ENCODE measurements at regions not wholly inside any gene's neighbourhood (a gene's known extent, or its start where the extent isn't known, plus 50 kb on each side); places are given as distances from the start of the nearest gene placed in this dataset.
"Not testable (repeated sequence)": the region's sequence is repeated elsewhere in the genome, so short reads cannot be mapped to it uniquely, and the experiment has no call there.

GRCh38 chr6:133788556-133788955 lies 100.4 kb upstream of the TCF21 start:
- no peak overlapping the region for H2AFZ ChIP-seq (ENCODE audit: low read length)
- no peak for DNase-seq (ENCODE audit: insufficient read length, low spot score, missing footprints)
- no peak overlapping the region for H3K27ac ChIP-seq (ENCODE audit: low read depth, low read length)
- H3K4me1 ChIP-seq (ENCODE audit: insufficient read depth, low read length) = no peaks in the 10 kb centered on the region
- H4K20me1 ChIP-seq (ENCODE audit: insufficient read depth, low read length) = no peaks in the 10 kb centered on the region
- no peak for TF ChIP-seq CTCF (IDR thresholded peaks at IDR 0.05; ENCODE audit: extremely low read depth, low read depth, low read length)
- no peaks in the 10 kb centered on the region for H3K36me3 ChIP-seq (ENCODE audit: insufficient read depth, low read length)
- H3K27me3 ChIP-seq (ENCODE audit: insufficient read depth, low read length) = no peaks in the 10 kb centered on the region
- no peaks in the 10 kb centered on the region for H3K79me2 ChIP-seq (ENCODE audit: insufficient read depth, low read length)
- H3K4me2 ChIP-seq (ENCODE audit: insufficient read depth, low read length) = no peak overlapping the region
- H3K9me3 ChIP-seq (ENCODE audit: low read depth, low read length) = no peaks in the 10 kb centered on the region
- H3K4me3 ChIP-seq (ENCODE audit: insufficient read depth, low read length) = no peak overlapping the region

GRCh38 chr6:133789449-133789848 lies 99.5 kb upstream of the TCF21 start:
- H4K20me1 ChIP-seq (ENCODE audit: insufficient read depth, low read length); H3K4me1 ChIP-seq (ENCODE audit: insufficient read depth, low read length); DNase-seq (ENCODE audit: insufficient read length, low spot score, missing footprints); H3K4me3 ChIP-seq (ENCODE audit: insufficient read depth, low read length); H3K36me3 ChIP-seq (ENCODE audit: insufficient read depth, low read length); H3K27me3 ChIP-seq (ENCODE audit: insufficient read depth, low read length); H3K79me2 ChIP-seq (ENCODE audit: insufficient read depth, low read length); H3K9me3 ChIP-seq (ENCODE audit: low read depth, low read length); H3K4me2 ChIP-seq (ENCODE audit: insufficient read depth, low read length); H2AFZ ChIP-seq (ENCODE audit: low read length); H3K27ac ChIP-seq (ENCODE audit: low read depth, low read length): not testable (repeated sequence)

- not testable (repeated sequence) for H3K27ac ChIP-seq (ENCODE audit: low read depth, low read length); H3K4me2 ChIP-seq (ENCODE audit: insufficient read depth, low read length); H3K36me3 ChIP-seq (ENCODE audit: insufficient read depth, low read length); H3K27me3 ChIP-seq (ENCODE audit: insufficient read depth, low read length); H4K20me1 ChIP-seq (ENCODE audit: insufficient read depth, low read length); H3K79me2 ChIP-seq (ENCODE audit: insufficient read depth, low read length); H3K4me3 ChIP-seq (ENCODE audit: insufficient read depth, low read length); H3K9me3 ChIP-seq (ENCODE audit: low read depth, low read length); H3K4me1 ChIP-seq (ENCODE audit: insufficient read depth, low read length); DNase-seq (ENCODE audit: insufficient read length, low spot score, missing footprints)
- peak overlapping the region; percentile 26 for H2AFZ ChIP-seq (ENCODE audit: low read length)
Observed at GRCh38 chr6:133790756-133791155, 98.2 kb upstream of the TCF21 start.

- not testable (repeated sequence) for DNase-seq (ENCODE audit: insufficient read length, low spot score, missing footprints); H3K4me1 ChIP-seq (ENCODE audit: insufficient read depth, low read length); H3K27me3 ChIP-seq (ENCODE audit: insufficient read depth, low read length); H3K36me3 ChIP-seq (ENCODE audit: insufficient read depth, low read length); H3K27ac ChIP-seq (ENCODE audit: low read depth, low read length); H3K4me3 ChIP-seq (ENCODE audit: insufficient read depth, low read length); H2AFZ ChIP-seq (ENCODE audit: low read length); H3K9me3 ChIP-seq (ENCODE audit: low read depth, low read length); H3K79me2 ChIP-seq (ENCODE audit: insufficient read depth, low read length); H3K4me2 ChIP-seq (ENCODE audit: insufficient read depth, low read length); H4K20me1 ChIP-seq (ENCODE audit: insufficient read depth, low read length)
Observed at GRCh38 chr6:133795051-133795450, 93.9 kb upstream of the TCF21 start.

GRCh38 chr6:133796235-133796634 lies 92.7 kb upstream of the TCF21 start:
- Histone ChIP-seq H3K27ac (ENCODE audit: low read depth, low read length) (no peak overlapping the region), H3K4me1 (ENCODE audit: insufficient read depth, low read length) (no peaks in the 10 kb centered on the region), H3K9me3 (ENCODE audit: low read depth, low read length) (no peaks in the 10 kb centered on the region), H3K79me2 (ENCODE audit: insufficient read depth, low read length) (no peaks in the 10 kb centered on the region), H3K4me3 (ENCODE audit: insufficient read depth, low read length) (no peak overlapping the region), H4K20me1 (ENCODE audit: insufficient read depth, low read length) (no peaks in the 10 kb centered on the region), H3K4me2 (ENCODE audit: insufficient read depth, low read length) (no peak overlapping the region), H3K36me3 (ENCODE audit: insufficient read depth, low read length) (no peaks in the 10 kb centered on the region), H2AFZ (ENCODE audit: low read length) (no peak overlapping the region), H3K27me3 (ENCODE audit: insufficient read depth, low read length) (no peaks in the 10 kb centered on the region)
- no peak for TF ChIP-seq CTCF (IDR thresholded peaks at IDR 0.05; ENCODE audit: extremely low read depth, low read depth, low read length)
- DNase-seq (ENCODE audit: insufficient read length, low spot score, missing footprints) = no peak
